Erythroblast (primary cell): ENCODE measurements at regions not wholly inside any gene's neighbourhood (a gene's known extent, or its start where the extent isn't known, plus 50 kb on each side); places are given as distances from the start of the nearest gene placed in this dataset.

Experiments
- DNase-seq, 2 experiments: peaks; one replicate each; lab custom pipeline; 2025; lab: John Stamatoyannopoulos, UW
- GATA1 ChIP-seq: IDR thresholded peaks from 2 replicates; pipeline ENCODE4 v1.6.1; 2011; ENCODE audit warnings: low read depth, mild to moderate bottlenecking, control low read depth, low read length, moderate library complexity
- POLR2A ChIP-seq: IDR thresholded peaks from 2 replicates; pipeline ENCODE4 v1.6.1; 2011; ENCODE audit warnings: mild to moderate bottlenecking, low read length

DNA sequence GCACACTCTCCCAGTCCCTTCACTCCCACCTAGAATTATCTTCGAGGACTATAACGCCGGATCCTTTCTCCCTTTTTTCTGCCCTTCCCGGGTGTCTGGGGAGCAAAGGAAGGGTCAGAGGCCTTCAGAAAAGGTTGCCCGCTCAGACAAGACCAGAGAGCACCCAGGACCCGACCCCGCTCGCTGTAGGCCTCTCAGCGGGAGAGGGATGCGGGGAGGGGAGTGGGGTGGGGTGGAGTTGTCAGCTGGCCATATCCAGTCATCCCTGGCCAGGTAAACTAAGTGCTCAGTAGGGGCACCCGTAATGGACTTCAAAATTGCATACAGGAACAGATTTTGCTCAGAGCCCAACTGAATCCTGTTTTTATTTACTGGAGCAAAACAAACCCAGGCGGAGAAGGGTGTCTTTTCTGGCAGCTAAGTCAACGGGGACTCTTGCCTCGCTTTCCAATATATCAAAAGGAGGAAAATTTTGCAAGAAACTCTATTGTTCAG lies 65.0 kb downstream of the NOL4 start:
- DNase-seq: no peak
- TF ChIP-seq POLR2A: no peak
- TF ChIP-seq GATA1: no peak

DNA sequence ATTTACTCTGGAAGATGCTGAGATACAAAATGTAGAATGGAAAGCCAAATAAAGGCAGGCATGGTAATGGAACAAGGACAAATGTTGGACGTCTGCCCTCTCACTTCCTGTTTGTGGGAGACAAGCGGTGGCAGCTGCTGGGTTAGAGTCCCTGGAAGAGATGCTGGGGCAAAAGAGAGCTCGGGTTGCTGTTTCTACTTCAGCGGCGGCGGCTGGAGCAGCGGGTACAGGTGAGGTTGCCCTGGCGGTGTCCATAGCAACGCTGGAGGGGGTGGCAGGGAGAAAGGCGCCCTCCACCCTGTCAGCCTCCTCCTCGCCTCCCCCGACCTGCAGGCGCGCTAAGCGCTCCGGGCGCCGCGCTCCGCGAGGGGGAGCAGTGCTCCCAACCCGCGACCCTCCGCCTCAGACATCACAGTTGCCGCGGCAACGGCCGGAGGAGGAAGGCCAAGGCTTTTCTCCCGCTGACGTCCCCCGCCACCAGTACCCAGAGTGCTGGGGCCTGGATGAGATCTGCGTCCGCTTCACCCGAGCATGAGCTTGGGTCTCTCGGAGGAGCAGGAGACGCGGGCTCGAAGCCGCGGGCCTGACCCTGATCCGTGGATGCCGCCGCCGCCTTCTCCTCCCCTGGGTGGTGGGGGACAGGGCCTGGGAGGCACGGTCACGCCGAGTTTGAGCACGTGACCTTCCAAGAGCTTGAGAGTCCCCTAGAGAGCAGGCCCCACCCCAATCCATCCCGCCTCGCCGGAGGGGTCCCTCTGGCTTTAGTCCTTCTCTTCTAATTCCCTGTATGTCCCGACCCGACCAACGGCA lies 65.6 kb downstream of the NOL4 start:
- DNase-seq: no peak
- no peak for TF ChIP-seq POLR2A
- TF ChIP-seq GATA1: no peak

DNA sequence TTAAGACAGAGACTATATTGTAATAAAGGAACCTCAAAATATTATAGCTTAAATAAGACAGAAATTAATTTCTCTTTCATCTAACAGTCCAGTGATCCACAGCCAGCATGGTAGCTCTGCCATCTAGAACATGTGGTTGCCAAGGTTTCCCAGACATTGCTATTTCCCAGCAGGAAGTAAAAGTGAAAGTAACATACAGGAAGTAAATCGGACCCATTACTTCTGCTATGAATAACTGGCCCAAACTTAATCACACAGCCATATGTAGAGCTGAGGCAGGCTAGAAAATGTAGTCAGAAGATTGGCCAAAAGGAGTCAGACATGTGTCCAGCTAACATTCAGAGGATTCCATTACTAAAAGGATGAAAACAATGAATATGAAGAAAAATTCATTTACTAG lies 71.0 kb downstream of the NOL4 start:
- no peak for DNase-seq
- no peak for TF ChIP-seq GATA1
- no peak for TF ChIP-seq POLR2A

DNA sequence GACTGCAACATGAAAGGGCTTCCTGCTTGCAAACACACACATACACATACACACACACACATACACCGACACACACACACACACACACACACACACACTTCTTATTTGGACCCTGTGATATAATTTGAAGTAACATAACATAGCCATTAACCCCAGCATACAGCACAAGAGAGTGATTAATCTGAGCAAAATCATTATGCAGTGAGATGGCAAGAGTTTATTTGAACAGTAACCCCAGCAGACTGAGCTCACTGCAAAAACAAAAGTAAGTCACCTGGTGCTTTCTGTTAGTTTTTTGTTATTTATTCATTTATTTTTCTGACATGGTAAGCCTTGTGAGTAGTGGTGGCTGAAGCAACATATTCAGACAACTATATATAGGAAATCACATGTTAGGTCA lies 93.7 kb downstream of the NOL4 start:
- TF ChIP-seq GATA1 (no peak), POLR2A (no peak)
- DNase-seq: no peak

- DNase-seq: no peak
- TF ChIP-seq GATA1 (no peak), POLR2A (no peak)
Measured at GRCh38 chr18:34128436-34128835, 96.3 kb downstream of the NOL4 start.

DNA sequence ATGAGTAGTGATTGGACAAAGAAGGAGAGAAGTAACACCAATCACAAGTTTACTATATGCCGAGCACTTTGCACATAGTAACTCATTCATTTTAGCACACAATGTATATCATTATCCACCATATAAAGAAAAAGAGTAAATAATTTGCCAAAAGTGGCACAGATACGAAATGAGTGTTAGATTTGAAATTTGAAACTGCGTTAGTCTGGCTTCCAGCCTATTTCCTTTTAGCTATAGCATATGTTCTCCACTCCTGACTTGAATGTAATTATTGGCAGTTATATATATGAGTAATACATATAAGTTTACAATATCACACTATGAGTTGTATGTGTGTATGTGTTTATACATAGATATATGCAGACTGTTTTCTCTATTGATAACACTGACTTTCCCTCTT lies 98.6 kb downstream of the NOL4 start:
- no peak for TF ChIP-seq GATA1
- TF ChIP-seq POLR2A: no peak

DNA sequence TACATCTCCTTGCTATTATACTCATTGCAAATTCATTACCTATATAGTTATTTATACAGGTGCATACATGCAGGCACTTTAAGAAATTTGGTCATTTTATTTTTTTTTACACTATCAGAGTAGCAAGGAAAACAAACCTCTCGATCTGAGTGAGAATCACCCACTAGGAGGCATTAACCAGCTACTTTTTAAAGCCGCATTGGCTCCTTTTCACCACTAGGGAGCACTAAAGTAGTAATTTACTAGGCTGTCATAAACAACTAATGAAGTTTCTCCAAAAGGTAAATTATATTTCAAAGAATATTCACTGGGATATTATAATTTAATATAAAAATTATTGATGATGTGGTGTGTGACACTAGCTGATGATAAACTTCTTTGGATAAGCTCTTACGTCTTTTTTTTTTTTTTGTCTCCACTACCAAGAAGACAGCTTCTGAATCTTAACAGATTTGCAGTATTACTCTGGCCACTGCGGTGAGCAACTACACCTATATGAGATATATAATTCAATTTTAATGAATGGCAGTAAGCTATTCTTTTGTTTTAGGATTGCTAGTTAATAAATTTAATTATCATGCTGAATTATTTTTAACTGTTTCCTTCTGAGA lies 101.9 kb downstream of the NOL4 start:
- DNase-seq: peak; percentile 50 to 65
- TF ChIP-seq POLR2A: no peak
- no peak for TF ChIP-seq GATA1

More for the DNA sequence above, 98.6 kb downstream of the NOL4 start:
- DNase-seq: no peak

DNA sequence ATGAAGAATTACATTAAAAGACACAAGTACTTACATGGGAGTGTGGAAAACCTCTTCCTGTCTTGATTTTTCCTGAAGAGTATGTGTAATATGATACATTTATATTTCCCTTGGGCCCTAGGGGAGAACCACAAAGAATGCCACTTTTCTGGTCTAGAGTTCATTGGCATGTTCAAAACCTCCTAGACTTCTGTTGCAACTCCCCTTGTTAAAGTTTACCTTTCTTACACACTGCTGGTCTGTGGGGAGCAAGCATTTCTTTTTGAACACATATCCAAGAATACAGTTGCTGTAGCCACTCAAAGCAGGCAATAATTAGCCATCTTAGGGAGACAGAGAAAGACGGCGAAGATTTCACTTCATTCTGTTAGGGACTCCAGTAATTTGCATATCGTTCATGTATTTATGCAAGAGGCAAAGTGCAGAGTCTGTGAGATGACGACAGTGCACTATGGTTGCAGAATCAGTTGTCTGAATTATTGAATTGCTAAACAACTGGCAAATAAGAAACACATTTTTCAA lies 103.5 kb downstream of the NOL4 start:
- no peak for DNase-seq
- no peak for TF ChIP-seq GATA1
- no peak for TF ChIP-seq POLR2A

GRCh38 chr18:34120294-34120693 lies 104.4 kb downstream of the NOL4 start:
- no peak for TF ChIP-seq GATA1
- TF ChIP-seq POLR2A: no peak
- no peak for DNase-seq

DNA sequence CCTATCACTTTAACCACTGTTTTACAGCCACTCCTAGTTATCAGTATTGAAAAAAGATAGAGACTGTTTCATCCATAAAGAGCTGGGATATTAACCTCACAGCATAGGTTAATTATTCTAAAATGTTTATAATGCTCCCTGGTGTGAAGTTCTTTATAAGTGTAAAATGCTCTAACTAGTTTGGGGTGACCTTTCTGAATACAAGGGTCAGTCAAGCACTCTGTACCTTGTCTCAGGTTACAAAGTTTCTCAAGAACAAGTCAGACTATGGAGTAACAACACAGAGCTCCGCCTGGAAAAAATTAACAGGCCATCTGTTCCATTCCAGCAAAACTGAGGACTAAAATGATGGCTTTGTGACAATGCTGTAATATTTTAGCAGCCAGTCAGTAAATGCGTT lies 107.4 kb downstream of the NOL4 start:
- no peak for DNase-seq
- TF ChIP-seq POLR2A (no peak), GATA1 (no peak)

- TF ChIP-seq POLR2A (no peak), GATA1 (no peak)
- DNase-seq: no peak
Measured at GRCh38 chr18:34115409-34116081, 109.2 kb downstream of the NOL4 start.

DNA sequence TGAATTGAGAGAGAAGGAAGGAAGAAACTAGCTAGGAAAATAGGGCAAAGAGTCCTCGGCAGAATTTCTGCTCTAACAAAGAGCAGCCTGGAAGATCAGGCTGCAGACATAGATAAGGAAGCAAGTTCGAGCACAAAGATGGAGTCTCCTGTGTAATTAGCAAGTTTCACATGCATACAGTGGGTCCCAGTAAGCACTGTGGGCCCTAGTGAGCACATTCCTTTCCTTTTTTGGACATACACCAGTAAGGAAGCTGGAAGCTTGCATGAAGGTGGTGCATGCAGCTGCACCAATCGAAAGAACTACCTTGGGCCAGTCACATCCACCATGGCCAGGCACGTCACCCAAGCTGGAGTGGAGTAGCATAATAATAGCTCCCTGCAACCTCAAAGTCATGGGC lies 109.7 kb downstream of the NOL4 start:
- DNase-seq: no peak
- TF ChIP-seq POLR2A (no peak), GATA1 (no peak)

- no peak for DNase-seq
- TF ChIP-seq GATA1 (no peak), POLR2A (no peak)
Measured at GRCh38 chr18:34108206-34108605, 116.5 kb downstream of the NOL4 start.

DNA sequence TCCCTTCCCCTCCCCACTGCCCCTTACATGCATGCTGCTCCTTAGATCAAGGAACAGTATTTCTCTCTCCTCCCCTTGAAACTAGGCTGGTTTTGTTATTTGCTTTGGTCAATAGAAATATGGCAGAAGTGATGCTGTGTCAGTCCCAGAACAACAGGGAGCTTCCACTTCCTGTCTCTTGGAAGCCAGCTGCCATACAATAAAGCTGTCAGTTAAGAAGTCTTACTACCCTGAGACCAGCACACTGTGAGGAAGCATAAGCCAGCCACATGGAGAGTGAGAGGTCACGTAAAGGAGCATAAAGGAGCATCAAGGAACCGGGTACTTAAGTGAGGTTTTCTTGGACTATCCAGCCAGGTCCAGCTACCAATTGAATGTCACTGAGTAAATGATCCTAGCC lies 126.6 kb downstream of the NOL4 start:
- no peak for TF ChIP-seq GATA1
- no peak for TF ChIP-seq POLR2A
- DNase-seq: no peak

DNA sequence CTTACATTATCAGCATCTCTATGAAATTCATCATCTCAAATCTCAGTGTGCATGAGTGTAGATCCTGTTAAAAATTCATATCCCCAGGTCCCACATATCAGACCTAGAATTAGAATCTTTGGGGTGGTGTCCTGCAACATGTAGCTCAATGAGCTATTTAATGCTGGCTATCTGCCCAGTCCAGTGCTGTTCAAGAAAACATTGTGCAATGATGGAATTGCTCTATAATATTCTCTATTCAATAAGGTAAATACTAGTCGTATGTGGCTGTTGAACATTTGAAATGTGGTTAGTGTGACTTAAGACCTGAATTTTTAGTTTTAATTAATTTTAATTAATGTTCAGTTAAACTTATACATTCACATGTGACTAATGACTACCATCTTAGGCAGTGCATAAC lies 127.4 kb downstream of the NOL4 start:
- DNase-seq: no peak
- TF ChIP-seq GATA1: no peak
- TF ChIP-seq POLR2A: no peak
